Ovary (tissue), 7 donors: ENCODE measurements at regions not wholly inside any gene's neighbourhood (a gene's known extent, or its start where the extent isn't known, plus 50 kb on each side); places are given as distances from the start of the nearest gene placed in this dataset.

Experiments used
- DNase-seq, 5 donors: peaks; one replicate each; pipeline ENCODE4 v3.0.0-alpha.2; 2019 to 2020
- H3K27ac ChIP-seq, 2 donors: fragments of 200-600 bp; one replicate each; pipeline versions ENCODE4 v1.5.1 to v1.8.0; 2019 to 2022
- H3K27me3 ChIP-seq: fragments of 200-600 bp; one replicate; pipeline ENCODE4 v1.8.0; 2022
- H3K36me3 ChIP-seq: fragments of 200-600 bp; sonication (generic); one replicate; pipeline ENCODE4 v1.5.1; 2019
- H3K4me1 ChIP-seq: one replicate; pipeline ENCODE4 v1.8.1; 2013; ENCODE audit warnings: mild to moderate bottlenecking, moderate library complexity; ENCODE audit not compliant: insufficient read depth
- H3K4me3 ChIP-seq: fragments of 200-600 bp; sonication (generic); one replicate; pipeline ENCODE4 v1.5.1; 2017
- H3K9me3 ChIP-seq, 2 donors: fragments of 200-600 bp in 1 of 2; sonication (generic) in 1 of 2; one replicate each; pipeline versions ENCODE4 v1.5.1 to v1.8.1; 2013 to 2019; ENCODE audit warnings: mild to moderate bottlenecking in 1 of 2, moderate library complexity in 1 of 2
- EP300 ChIP-seq: sonication (generic); formaldehyde crosslinking; IDR thresholded peaks from one replicate; pipeline ENCODE4 v1.6.1; 2017; ENCODE audit warnings: antibody characterized with exemption
- POLR2A ChIP-seq: fragments of 450-650 bp; IDR thresholded peaks from one replicate; pipeline ENCODE4 v1.6.1; 2017; ENCODE audit warnings: antibody characterized with exemption, mild to moderate bottlenecking, moderate library complexity
- WGBS, 3 donors: extraction: QIAGEN DNeasy Blood & Tissue Kit in 1 of 3; methylation state at CpG; one replicate each; pipeline versions ENCODE4 v1.1.5 to v1.1.7; 2013 to 2017; 5-methylcytosine and 5-hydroxymethylcytosine counted together
- intact Hi-C, 4 donors: fragments of 100-400 bp; cut with DNase I; formaldehyde crosslinking; loops; one replicate each; pipeline versions ENCODE4 v1.11.0 to v1.15.1; 2022 to 2023
- TF ChIP-seq, protein P1 (sequence below), 3 donors: fragments of 450-650 bp in 2 of 3; fragments of 200-600 bp in 1 of 3; IDR thresholded peaks; one replicate each; pipeline versions ENCODE4 v1.5.1 to v1.8.0; 2016 to 2022; ENCODE audit warnings: antibody characterized with exemption in 3 of 3, mild to moderate bottlenecking in 1 of 3
- donor health status: DM: no; HTN: no; CAD: no; lungs with moderate emphysema.
- donor health status: DM: no; HTN: no; CAD: no.
- donor health status: Bipolar disorder and iron deficiency.
- donor health status: DM: no; HTN: no; CAD: no.
- donor health status: DM: yes; HTN: yes; CAD: no.

DNA sequence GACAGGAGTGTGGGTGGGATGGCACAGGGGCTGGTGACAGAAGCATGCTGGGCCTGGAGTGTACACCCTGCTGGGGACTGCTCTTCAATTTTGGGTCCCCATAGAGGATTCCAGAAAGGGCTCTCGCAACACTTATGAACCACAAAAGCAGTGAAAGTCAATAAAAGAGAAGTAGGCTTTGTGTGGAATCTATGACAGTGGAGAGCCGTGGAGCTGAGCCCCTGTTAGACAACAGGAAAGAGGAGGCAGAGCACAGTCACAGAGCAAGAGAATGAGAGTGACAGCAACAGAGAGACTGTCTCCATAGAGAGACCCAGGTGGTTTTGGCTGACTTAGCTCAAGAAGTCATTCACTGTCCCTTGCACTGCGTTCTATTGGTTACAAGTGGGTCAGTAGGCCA, 135.1 kb upstream of the ATP6AP2 start:
- H3K27me3 ChIP-seq = no peaks in the 10 kb centered on the region
- H3K27ac ChIP-seq = no peak overlapping the region
- no peak for TF ChIP-seq EP300
- TF ChIP-seq, protein P1, sequence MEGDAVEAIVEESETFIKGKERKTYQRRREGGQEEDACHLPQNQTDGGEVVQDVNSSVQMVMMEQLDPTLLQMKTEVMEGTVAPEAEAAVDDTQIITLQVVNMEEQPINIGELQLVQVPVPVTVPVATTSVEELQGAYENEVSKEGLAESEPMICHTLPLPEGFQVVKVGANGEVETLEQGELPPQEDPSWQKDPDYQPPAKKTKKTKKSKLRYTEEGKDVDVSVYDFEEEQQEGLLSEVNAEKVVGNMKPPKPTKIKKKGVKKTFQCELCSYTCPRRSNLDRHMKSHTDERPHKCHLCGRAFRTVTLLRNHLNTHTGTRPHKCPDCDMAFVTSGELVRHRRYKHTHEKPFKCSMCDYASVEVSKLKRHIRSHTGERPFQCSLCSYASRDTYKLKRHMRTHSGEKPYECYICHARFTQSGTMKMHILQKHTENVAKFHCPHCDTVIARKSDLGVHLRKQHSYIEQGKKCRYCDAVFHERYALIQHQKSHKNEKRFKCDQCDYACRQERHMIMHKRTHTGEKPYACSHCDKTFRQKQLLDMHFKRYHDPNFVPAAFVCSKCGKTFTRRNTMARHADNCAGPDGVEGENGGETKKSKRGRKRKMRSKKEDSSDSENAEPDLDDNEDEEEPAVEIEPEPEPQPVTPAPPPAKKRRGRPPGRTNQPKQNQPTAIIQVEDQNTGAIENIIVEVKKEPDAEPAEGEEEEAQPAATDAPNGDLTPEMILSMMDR (IDR thresholded peaks at IDR 0.05) = no peak
- TF ChIP-seq POLR2A = no peak
- no peak overlapping the region for H3K4me3 ChIP-seq
- intact Hi-C loops = no loop called here
- 85 to 87% (median 85%) methylated on average over 3 of the region's 3 CpGs for WGBS, 3 donors
- H3K4me1 ChIP-seq = peaks cover 3% of the 10 kb centered on the region
- DNase-seq = no peak
- no peaks in the 10 kb centered on the region for H3K36me3 ChIP-seq
- no peaks in the 10 kb centered on the region for H3K9me3 ChIP-seq

DNA sequence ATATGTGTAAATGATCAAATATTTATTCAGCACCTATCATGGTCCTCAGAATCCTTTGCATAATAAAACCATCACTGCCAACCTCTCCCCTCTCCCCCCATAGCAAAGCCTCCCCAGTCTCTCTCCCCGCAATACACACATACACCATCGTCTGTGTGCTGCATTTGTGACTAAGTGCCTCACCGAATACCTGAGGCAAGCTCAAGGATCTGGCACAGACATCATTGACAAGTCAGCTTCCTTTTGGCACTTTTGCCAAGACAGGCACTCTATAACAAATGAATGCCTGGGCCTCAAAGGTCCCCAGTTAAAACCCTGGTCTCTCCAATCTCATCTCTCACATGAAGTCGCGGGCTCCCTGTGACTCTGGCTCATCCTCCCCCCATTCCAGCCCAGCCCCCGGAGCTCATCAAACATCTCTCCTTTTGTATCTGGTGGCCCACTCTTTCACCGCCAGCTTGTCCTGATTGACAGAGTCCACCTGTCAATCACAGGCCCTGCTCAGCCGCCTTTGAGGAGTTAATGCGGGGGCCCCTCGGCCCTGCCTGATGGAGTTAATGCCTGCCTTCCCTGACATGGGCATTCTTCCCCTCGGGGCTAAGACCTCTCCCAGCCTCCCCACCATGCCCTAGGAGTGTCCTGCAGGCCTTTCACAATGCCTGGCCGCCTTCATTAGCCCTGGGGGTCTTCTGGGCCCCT, 135.8 kb upstream of the ATP6AP2 start:
- no peak overlapping the region for H3K4me3 ChIP-seq
- no peaks in the 10 kb centered on the region for H3K36me3 ChIP-seq
- peaks cover 3% of the 10 kb centered on the region for H3K4me1 ChIP-seq
- no peaks in the 10 kb centered on the region for H3K27me3 ChIP-seq
- H3K9me3 ChIP-seq = no peaks in the 10 kb centered on the region
- 79 to 87% (median 81%) methylated on average over 10 to 12 of the region's 12 CpGs for WGBS, 3 donors
- DNase-seq = no peak
- H3K27ac ChIP-seq = no peak overlapping the region
- no peak for TF ChIP-seq EP300
- intact Hi-C loops = no loop called here

- Histone ChIP-seq H3K27ac (no peak overlapping the region), H3K4me1 (peaks cover 3% of the 10 kb centered on the region), H3K36me3 (no peaks in the 10 kb centered on the region), H3K9me3 (no peaks in the 10 kb centered on the region), H3K27me3 (no peaks in the 10 kb centered on the region), H3K4me3 (no peak overlapping the region)
- WGBS, 3 donors = 62 to 72% (median 70%) methylated on average over 2 of the region's 2 CpGs
- TF ChIP-seq, protein P1 (IDR thresholded peaks at IDR 0.05) = no peak
- TF ChIP-seq EP300 = no peak
- TF ChIP-seq POLR2A = no peak
- intact Hi-C loops = no loop called here
- DNase-seq = no peak
Measured at GRCh38 chrX:40444133-40444532, 136.6 kb upstream of the ATP6AP2 start.

- intact Hi-C loops = no loop called here
- H3K27me3 ChIP-seq = no peaks in the 10 kb centered on the region
- no peak overlapping the region for H3K4me3 ChIP-seq
- H3K27ac ChIP-seq = no peak overlapping the region
- no peak for DNase-seq
- H3K36me3 ChIP-seq = no peaks in the 10 kb centered on the region
- H3K4me1 ChIP-seq = no peaks in the 10 kb centered on the region
- WGBS, 3 donors = 54 to 72% (median 57%) methylated on average over 3 of the region's 3 CpGs
- no peaks in the 10 kb centered on the region for H3K9me3 ChIP-seq
- TF ChIP-seq, protein P1 (IDR thresholded peaks at IDR 0.05) = no peak
- TF ChIP-seq POLR2A (no peak), EP300 (no peak)
Measured at GRCh38 chrX:40440866-40441265, 139.9 kb upstream of the ATP6AP2 start.
